COR-L47 (cell line): ENCODE measurements at regions not wholly inside any gene's neighbourhood (a gene's known extent, or its start where the extent isn't known, plus 50 kb on each side); places are given as distances from the start of the nearest gene placed in this dataset.

ENCODE experiments used
- DNase-seq: peaks from one replicate; lab custom pipeline; 2025; lab: John Stamatoyannopoulos, UW

DNA sequence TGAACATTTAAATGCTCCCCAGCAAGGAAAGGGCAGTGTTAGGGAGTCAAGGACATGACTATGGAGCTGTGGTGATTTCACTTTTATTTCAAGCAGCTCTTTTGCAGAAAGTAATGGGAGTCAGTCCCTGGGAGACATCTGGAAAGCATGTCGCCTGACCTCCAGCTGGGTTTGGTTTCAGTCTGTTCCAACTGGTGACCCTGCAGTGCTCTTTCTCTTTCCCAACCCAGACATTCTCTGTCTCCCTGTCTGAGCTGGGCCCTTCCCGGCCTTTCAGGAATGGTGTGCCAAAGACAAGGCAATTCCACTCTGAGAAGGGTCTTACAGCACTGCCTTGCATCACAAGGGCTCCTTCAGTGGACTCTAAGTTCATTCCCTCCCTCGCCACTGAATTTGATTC lies 323.2 kb downstream of the OSR1 start:
- DNase-seq, result no peak

DNA sequence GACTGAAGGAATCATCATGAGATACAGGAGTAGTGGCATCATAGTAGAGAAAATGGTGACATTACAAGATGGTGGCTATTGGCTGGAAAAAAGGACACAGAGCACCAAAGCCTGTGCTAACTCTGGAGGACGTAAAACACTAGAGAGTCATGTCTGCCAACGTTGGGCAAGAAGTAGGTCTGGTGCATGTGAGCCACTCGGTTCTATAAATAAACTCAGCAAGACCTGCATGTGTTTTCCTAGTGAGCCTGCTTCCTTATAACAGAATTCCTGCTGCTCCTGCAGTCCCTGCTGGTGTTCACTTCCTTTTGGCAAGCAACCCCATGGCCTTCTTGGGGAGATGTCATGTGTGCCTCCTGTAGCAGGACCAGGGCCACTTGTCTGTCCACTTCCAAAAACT lies 325.2 kb downstream of the OSR1 start:
- no peak for DNase-seq

DNA sequence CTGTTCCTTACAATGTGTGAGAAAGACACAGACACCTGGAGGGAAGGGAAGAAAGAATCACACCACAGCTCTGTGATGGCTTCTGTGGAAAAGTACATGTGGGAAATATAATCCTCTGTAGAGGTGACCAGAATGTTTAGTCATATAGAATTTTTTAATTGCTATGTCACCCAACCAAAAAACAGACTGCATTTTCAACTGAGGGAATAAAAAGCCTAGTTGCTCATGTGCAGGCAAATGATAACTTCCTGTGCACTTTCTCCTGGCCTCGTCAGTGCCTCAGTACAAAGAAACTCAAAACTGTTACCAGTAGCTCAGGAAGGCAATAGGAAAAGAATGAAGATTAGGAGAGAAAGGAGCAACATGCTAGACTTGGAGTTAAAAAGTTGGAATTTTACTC lies 326.8 kb downstream of the OSR1 start:
- DNase-seq, result no peak

DNA sequence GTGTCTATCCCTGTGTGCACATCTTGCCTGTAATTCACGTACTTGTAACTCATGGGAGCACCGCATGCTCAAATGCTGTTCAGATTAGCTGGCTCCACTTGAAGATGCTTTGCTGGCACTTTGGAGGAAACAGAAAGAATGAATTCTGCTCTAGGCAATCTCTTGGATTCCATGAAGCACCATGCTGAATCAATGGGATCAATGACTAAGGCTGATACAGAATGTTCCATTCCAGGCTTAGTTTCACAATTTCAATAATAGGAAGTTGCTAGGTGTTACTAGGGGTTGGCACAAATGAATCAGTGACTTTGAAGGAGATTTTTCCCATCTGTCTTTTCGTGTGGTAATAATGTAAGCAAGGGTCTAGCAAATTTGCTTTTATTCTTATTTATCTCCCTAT lies 328.8 kb downstream of the OSR1 start:
- no peak for DNase-seq

DNA sequence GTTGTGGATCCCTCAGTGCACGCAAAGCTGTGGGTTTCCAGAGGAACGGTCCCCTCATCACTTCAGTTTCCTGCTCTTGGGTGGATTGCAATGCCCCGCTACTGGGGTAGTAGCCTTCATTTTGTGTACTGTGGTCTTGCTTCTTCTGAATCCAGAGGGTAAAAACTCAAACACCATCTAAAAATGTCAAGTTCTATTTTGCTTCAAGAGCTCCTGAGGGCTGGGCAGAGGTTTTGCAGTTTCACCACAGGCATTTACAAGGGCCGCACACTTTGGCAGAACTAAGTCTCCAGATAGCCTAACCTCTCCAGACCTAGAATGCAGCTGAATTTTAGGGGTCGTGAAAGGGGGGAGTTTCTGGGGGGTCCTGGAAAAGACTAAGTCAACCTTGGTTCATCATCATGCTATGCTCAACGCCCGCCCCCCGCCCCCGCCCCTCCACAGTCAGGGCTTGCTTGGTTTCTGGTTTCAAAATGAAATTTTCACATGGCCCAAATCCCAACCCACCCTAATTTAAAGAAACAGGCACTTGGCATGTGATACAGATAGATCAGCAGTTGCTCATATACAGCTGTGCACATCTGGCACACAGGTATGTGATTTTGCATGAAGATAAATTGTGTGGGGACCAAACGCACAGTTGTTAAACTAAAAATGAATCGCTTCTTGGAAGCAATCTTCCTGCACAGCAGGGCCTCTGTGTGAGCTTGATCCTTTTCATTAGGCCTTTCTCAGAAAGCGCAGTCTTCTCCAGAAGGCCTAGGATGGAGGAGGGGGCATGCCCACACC lies 329.6 kb downstream of the OSR1 start:
- DNase-seq, result no peak

DNA sequence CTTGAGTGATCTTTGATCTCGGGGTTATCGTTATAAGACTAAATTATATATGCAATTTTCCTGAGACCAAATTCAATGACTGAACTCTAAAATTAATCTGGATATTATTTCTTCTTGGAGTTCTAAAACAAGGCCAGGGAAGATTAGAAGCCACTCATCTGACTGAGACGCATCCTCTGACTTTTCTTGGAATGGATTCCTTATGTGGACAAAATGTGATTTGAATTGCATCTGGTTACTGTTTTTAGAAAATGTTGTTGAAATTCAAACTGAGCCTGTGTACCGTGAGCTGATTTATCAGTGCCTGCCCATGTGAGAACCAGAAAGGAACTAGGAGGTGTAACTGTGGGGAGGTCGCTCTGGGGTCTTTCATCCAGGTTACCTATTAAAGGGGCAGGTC lies 330.8 kb downstream of the OSR1 start:
- no peak for DNase-seq

DNA sequence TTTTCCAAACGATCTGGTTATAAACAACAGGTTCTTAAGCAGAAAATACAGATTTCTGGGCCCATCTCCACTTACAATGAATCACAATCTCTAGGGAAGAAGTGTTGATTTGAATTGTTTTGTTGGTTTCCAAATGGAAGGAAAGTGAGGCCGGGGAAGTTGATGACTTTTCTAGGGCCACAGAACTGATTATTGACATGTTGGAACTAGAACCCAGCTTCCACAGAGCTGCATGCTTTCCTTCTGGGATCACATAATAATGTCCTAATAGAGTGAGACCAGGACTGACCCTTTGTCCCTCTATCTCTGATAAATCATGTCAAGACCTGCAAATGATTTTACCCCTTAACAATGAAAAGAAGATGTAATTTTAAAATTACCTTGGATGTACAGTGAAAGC lies 332.2 kb downstream of the OSR1 start:
- DNase-seq, result no peak

DNA sequence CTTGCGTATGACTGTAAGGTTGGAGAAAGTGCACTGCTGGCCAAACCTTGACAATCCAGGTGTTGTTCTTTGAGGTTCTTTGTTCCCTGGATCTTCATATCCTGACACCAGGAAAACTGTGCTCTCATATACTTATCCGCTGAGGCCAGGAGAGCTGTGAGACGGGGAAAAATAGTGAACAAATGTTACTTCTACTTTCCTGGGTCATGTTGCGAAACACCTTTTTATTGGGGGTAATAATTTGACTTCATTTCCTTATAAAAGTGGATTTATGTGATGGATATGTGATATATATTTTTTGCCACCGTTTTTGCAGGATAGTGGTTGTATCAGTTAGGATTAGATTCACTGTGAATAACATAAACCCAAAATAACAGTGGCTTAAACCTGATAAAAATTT lies 336.1 kb downstream of the OSR1 start:
- DNase-seq, result no peak

DNA sequence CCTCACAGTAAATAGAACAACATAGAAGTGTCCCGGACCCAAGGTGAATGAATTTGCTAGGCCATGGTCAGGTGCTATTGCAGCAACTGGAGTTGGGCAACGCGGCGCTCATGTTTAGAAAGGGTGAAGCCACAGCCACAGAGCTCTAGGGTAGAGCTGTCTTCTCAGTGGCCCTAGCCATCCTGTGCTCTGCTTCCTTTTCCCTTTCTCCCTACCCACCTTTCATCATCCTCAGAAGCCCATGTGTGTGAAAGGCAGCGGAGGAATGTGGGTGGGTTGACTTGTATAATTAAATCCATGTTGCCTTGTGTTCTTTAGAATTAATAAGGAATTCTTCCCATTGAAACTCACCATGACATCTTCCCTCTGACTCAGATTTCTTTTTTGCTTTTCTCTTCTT lies 336.7 kb downstream of the OSR1 start:
- DNase-seq, result no peak

DNA sequence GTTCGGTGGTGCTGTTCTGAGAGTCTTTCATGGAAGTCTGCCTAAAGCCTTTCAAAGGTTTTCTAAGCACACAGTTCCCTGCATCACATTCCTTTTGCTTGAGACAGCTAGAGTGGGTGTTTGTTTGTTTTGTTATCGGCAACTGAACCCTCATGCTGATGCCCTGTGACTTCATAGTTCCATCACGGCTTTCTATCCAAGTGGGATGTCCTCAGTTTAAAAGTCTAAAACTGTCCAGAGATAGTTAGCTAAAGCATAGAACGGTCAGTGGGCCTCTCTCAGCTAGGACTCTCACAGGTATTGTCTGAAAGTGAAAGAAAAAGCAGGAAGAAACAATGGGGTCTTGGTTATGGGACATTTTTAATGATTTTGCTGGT lies 337.3 kb downstream of the OSR1 start:
- DNase-seq, result no peak

DNA sequence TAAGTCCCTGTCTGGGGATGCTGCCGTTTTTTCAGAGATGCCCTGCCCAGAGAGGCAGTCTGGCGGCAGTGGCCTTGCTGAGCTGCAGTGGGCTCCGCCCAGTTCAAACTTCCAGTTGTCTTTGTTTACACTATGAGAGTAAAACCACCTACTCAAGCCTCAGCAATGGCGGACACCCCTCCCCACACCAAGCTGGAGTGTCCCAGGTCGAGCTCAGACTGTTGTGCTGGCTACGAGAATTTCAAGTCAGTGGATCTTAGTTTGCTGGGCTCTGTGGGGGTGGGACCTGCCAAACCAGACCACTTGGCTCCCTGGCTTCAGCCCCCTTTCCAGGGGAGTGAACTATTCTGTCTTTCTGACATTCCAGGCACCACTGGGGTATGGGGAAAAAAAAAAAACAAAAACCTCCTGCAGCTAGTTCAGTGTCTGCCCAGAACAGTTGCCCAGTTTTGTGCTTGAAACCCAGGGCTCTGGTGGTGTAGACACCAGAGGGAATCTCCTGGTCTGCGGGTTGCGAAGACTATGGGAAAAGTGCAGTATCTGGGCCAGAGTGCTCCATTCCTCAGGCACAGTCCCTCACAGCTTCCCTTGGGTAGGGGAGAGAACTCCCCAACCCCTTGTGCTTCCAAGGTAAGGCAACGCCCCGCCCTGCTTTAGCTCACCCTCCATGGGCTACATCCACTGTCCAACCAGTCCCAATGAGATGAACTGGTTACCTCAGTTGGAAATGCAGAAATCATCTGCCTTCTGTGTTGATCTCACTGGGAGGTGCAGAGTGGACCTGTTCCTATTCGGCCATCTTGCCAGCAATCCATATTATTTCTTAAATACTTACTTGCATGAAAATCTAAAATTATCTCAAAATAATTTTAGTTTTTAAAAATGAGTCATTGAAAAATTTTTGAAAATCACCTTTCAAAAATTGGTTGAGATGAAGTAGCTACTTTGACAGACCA lies 338.0 kb downstream of the OSR1 start:
- no peak for DNase-seq

DNA sequence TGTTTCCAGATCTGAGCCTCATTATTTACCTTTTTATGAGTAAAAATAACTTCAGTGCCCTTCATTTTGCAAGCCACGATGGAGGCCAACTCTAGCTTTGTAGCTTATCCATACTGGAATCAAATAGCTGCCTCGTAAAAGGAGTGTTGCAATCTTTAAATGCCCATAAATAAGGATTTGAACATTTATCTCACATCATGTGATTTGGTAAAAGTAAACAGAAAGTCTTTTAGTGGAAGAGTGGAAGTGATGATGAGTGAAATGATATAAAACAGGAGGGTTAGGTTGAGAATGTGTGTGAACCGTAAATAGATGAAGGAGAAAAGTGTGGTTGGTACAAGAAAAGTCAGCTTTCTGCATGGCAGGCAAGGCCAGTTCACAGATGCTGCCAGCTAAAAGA lies 348.9 kb downstream of the OSR1 start:
- DNase-seq, result no peak

DNA sequence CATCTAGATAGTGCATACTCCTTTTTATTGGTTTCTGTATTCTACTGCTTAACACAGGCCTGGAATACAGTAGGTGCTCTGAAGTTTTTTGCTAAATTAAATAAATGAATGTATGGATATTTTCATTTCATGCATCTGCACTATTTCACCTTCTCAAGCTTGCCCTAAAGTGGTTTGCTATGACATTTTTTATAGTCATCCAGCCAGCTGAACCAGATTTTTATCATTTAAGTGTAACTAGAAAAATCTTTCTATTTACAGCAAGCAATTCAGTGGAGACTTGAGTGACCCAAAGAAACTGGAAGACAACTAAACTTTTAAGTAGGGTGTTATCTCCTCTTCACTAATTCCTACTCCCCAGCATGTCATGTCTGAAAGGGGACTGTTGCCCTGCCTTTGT lies 354.9 kb downstream of the OSR1 start:
- DNase-seq, result no peak

DNA sequence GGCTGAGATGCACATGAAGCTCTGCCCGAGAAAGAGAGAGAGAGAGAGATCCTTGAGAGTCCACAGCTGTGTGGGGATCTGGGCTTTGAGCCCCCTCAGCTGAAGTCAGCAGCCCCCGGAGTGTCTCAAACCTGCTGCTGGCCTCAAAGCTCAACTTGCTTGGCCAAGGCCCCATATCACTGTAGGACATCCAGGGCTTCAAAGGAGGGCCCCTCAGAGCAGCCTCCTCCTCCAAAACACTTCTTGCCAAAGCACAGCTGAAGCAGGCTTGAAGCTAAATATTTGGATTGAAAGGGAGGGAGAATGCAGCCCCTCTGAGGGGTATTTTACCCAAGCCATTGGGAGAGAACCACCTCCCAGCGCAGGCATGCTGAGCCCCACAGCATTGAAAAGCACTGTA lies 357.6 kb downstream of the OSR1 start:
- no peak for DNase-seq

DNA sequence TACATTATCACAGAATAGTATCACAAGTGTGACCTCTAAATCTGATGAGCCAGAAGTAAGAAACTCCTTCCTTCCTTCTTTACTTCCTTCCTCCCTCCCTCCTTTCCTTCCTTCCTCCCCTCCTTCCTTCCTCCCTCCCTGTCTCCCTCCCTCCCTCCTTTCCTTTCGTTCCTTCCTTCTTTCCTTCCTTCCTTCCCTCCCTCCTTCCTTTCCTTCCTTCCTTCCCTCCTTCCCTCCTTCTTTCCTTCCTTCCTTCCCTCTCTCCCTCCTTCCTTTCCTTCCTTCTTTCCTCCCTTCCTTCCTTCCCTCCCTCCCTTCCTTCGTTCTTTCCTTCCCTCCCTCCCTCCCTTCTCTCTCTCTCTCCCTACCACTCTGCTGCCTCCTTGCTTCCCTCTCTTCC lies 359.2 kb downstream of the OSR1 start:
- no peak for DNase-seq

DNA sequence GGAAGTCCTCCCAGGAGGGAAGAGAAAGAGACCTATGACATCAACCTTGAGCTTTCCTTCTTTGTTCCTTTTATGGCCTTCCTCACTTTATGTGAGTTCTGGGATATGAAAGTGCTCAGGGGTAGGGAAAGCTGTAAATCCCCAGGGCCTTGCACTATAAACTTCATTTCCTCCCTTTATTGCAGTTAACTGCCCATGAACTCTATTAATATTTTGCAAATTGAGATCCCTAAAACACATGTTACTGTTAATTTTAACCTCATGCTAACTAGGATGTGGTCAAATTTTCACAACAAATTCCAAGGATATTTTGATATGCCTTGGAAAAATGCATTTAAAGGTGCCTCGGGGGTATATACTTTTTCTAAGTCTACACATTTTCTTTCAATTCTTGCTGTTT lies 359.9 kb downstream of the OSR1 start:
- DNase-seq, result no peak

DNA sequence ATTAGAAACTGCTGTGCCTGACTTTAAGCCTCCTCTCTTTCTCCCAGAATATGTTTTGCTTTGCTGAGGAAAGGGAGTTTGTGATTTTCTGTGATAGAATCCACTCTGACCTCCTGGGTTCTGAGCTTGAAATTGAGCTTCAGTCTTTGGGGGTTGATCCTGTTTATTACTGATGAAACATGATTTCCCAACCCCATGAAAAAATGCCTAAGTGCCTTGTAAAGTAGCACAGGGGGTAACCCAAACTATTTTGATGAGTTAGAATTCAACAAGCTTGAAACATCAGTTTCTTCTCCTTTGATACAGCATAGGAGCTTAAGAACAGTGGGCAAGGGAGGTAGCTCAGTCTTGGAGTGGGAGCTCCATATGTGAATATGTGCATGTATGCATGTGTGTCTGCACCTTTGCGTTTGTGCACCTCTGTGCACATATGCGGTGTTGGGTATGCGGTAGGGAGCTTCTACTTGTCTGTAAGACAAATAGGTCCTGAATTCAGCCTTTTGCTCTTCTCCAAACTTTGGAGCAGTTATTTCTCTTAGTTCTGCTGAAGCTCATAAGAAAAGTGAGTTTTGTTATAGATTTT lies 364.6 kb downstream of the OSR1 start:
- no peak for DNase-seq

DNA sequence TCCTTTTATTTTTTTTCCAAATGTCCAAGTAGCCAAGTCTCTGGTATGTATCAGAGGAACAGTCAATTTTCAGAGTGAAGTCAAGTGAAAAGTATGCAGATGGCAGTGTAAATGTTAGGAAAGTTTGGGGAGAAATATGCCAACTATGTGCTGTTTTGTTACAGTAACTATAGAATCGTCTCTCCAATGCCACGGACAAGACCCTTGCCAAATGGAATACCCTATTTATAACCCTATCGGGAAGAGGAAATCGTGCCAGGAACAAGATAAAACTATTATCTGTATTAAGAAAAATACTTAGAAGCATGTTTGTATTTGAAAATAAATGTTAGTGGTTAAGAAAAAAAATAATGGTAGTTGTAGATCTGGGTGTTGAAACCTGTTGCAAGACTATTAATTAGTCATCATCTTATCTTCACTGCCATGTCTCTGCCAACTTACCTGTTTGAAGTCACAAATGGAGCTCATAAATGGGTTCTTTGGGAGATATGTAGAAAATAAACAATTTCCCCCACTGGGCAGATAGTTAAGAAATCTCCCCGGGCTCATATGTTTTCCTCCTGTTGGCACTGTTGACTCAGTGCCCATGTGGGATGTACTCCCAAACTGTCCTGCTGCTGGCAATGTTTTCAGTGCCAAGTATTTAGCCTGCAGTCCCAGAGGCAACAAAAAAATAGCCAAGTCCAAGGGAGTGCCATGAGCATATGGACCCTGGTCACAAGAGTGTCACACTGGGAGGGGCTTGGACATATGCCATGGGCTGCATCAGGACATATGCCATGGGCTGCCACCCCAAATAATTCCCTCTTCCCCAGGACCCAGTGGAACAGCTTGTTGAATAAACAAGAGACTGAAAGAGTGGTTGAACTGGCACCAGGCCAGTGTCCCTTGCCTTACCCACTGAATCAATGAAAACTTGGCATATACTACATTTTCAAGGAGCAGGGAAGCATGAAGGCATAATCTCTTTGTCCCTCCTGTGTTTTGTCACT lies 366.9 kb downstream of the OSR1 start:
- DNase-seq, result peak; percentile 84

DNA sequence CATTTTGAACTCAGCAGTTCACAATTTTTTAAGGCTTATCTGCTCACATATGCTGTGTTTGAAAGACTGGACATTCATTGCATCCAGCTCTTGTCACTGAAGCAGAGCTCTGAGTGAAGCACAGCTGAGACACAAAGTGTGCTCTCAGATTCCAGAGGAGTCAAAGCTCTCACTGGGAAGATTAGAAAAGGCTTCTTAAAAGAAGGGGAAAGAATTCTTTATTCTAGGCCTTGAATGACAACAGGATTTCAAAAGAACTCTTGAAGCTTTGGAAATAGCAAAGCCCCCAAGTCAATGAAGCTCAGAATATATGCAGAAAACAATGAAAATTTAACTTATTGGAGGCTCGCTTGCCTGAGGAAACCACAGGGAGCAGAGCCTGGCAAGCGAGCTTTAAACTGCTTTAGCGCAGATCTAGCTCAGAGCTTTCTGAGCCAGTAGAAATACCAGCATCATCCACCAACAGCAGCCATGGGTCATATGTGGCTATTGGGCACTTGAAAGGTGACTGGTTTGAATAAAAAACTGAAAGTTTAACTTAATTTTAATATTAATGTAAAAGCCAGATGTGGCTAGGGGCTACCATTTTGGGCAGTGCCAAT lies 369.7 kb downstream of the OSR1 start:
- DNase-seq, result no peak

DNA sequence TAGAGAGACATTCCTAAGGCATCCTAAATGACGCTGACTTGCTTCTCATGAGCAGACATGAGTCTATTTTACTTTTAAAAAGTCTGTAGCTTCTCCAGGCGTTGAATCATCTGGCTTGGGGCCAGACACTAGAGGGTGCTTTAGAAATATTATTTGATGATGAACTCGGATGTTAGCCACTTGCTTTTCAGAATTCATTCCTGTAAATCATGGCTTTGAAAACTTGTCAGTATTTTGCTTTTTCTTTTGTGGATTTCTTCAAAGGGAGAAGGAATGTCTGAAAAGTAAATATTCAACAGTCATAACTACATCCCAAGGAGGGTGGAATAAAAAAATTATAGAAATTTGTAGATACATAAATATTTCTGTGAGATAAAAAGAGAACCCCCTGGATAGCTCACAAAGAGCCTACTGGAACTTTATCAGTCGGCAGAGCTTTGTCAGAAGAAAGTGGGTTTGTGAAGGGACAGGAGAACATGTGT lies 370.8 kb downstream of the OSR1 start:
- DNase-seq, result peak; percentile 15

DNA sequence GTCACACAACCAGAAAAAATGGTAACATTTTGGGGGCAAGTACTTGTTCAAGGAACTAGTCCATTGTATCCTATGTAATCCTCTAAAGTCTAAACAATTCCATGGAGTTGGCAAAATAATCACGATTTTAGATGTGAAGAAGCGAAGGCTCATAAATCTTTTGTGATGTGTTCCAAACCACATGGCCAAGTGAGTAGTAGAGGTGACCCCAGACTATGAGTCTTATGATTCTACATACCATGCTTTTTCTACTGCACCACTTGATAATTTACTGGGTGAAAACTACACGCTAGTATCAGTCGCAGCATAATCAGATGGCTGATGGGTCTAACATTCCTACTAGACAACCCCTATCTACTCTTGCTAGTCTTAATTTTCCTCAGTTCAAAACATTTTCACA lies 371.4 kb downstream of the OSR1 start:
- no peak for DNase-seq
